Body of pancreas (tissue), 4 donors: ENCODE measurements at regions not wholly inside any gene's neighbourhood (a gene's known extent, or its start where the extent isn't known, plus 50 kb on each side); places are given as distances from the start of the nearest gene placed in this dataset.

Experiments used
- POLR2A ChIP-seq, 3 donors: fragments of 450-650 bp; IDR thresholded peaks; one replicate each; pipeline ENCODE4 v1.6.1; 2016; ENCODE audit warnings: antibody characterized with exemption in 3 of 3, mild to moderate bottlenecking in 2 of 3
- TF ChIP-seq, protein P1 (sequence below), 7 experiments: fragments of 450-650 bp in 4 of 7; fragments of 200-600 bp in 3 of 7; sonication (generic) in 3 of 7; IDR thresholded peaks; one replicate each; pipeline ENCODE4 v1.5.1; 2016 to 2019; ENCODE audit warnings: antibody characterized with exemption in 7 of 7

DNA sequence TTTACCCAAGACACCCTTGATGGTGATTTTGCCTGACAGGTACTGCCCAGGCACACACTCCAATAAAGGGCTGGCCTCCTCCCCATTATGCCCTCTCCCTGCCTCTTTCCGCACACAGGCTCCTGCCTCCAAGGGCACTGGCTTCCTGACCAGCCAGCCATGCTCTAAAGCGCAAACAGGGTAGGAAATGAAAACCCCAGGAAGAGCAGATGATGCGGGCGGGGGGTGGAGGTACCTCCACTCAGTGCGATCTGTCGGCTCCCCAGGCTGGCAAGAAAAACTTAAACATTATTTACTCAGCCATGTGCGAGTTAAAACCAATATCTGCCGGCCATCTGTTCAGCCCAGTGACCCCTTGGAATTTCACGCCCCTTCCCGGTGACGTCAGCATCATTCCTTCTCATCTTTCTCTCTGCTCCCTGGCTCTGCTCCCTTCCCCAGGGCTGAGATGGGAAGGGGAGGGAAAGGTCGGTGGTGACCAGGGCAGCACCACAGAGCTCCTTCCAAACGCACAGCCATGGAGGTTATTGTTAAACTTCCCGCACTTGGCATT lies 262.5 kb downstream of the CBLN1 start:
- no peak for TF ChIP-seq POLR2A (IDR thresholded peaks at IDR 0.05)
- TF ChIP-seq, protein P1, sequence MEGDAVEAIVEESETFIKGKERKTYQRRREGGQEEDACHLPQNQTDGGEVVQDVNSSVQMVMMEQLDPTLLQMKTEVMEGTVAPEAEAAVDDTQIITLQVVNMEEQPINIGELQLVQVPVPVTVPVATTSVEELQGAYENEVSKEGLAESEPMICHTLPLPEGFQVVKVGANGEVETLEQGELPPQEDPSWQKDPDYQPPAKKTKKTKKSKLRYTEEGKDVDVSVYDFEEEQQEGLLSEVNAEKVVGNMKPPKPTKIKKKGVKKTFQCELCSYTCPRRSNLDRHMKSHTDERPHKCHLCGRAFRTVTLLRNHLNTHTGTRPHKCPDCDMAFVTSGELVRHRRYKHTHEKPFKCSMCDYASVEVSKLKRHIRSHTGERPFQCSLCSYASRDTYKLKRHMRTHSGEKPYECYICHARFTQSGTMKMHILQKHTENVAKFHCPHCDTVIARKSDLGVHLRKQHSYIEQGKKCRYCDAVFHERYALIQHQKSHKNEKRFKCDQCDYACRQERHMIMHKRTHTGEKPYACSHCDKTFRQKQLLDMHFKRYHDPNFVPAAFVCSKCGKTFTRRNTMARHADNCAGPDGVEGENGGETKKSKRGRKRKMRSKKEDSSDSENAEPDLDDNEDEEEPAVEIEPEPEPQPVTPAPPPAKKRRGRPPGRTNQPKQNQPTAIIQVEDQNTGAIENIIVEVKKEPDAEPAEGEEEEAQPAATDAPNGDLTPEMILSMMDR (IDR thresholded peaks at IDR 0.05): no peak
